PC-9 (cell line): ENCODE measurements at regions not wholly inside any gene's neighbourhood (a gene's known extent, or its start where the extent isn't known, plus 50 kb on each side); places are given as distances from the start of the nearest gene placed in this dataset.

Experiments used
- EZH2 ChIP-seq: fragments of 200-600 bp; sonication (generic); IDR thresholded peaks from 2 replicates; pipeline ENCODE4 v1.8.0; 2017; ENCODE audit warnings: antibody characterized with exemption, low read depth
- TF ChIP-seq, protein P1 (sequence below): fragments of 200-600 bp; sonication (generic); conservative IDR thresholded peaks from 2 replicates; pipeline ENCODE4 v1.6.1; 2017; ENCODE audit warnings: mixed run types, antibody characterized with exemption, mild to moderate bottlenecking, moderate library complexity

DNA sequence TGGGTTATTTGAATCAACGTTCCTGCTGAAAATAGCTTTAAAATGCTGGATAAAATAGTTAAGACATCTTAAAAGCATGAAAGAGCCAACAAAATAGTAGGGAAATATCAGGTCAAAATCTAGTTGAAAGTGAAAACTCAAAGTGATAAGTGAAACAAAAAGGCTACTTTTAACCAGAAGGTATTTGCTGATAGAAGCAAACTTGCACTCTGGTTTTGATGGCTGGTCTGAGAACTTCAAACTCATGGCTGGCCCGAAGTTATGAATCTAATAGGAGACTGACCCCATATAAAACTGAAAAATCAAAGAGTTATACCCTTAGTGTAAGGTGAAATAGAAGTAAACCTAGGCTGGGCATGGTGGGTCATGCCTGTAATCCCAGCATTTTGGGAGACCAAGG lies 66.3 kb upstream of the HOXC13 start:
- TF ChIP-seq, protein P1, sequence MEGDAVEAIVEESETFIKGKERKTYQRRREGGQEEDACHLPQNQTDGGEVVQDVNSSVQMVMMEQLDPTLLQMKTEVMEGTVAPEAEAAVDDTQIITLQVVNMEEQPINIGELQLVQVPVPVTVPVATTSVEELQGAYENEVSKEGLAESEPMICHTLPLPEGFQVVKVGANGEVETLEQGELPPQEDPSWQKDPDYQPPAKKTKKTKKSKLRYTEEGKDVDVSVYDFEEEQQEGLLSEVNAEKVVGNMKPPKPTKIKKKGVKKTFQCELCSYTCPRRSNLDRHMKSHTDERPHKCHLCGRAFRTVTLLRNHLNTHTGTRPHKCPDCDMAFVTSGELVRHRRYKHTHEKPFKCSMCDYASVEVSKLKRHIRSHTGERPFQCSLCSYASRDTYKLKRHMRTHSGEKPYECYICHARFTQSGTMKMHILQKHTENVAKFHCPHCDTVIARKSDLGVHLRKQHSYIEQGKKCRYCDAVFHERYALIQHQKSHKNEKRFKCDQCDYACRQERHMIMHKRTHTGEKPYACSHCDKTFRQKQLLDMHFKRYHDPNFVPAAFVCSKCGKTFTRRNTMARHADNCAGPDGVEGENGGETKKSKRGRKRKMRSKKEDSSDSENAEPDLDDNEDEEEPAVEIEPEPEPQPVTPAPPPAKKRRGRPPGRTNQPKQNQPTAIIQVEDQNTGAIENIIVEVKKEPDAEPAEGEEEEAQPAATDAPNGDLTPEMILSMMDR = no peak
- no peak for TF ChIP-seq EZH2
